GM19023 (cell line): ENCODE measurements at regions not wholly inside any gene's neighbourhood (a gene's known extent, or its start where the extent isn't known, plus 50 kb on each side); places are given as distances from the start of the nearest gene placed in this dataset.
"Not testable (repeated sequence)": the region's sequence is repeated elsewhere in the genome, so short reads cannot be mapped to it uniquely, and the experiment has no call there.

Source experiments
- ATAC-seq: cut with Tn5 transposase; IDR thresholded peaks from one replicate; pipeline ENCODE4 v1.9.1; 2021; ENCODE audit warnings: mild to moderate bottlenecking, moderate library complexity; ENCODE audit not compliant: unreplicated experiment

DNA sequence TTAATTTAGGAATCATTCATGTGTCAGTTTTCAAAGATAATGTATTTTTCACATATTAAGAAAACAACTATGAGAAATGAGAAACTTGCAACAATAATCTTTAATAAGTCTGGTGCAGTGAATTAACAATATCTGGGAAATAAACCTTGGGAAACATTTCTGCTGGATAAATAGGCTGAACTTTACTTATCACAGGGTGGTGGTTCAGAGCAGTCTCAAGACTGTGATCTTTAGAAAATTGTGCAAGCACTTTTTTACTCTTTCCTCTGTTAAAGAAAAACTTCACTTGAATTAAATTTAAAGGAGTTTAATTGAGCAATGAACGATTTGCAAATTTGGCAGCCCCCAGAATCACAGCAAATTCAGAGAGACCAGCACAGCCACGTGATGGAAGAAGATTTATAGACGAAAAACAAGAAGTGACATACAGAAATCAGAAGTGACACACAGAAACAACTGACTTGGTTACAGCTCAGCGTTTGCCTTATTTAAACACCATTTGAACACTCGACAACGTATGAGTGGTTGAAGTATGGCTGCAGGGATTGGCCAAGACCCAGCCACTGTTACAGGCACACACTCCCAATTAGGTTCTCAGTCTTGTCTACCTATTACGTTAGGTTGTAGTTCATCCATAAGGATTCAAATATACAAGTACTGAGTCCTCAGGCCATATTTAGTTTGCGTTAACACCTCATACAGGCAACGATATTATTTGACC, 631.9 kb downstream of the SLCO4C1 start:
- ATAC-seq = no peak

GRCh38 chr5:101663543-101663942, 632.5 kb downstream of the SLCO4C1 start:
- no peak for ATAC-seq

GRCh38 chr5:101662263-101662662, 633.8 kb downstream of the SLCO4C1 start:
- no peak for ATAC-seq

DNA sequence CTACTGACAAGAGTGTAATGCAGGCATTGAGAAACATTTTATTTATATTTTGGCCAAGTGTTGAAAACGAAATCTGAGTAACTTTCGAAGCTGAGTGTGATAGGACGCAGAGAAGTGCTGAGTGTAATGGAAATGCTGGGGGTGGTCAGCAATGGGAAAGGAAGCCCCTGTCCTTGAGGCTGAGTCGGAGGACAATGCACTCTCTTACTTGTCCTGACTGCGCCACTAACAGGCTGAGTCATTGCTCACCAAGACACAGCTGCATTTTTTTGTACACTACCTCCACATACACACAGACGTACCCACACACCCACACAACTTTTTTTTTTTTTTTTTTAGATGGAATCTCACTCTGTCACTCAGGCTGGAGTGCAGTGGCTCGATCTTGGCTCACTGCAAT, 637.7 kb downstream of the SLCO4C1 start:
- no peak for ATAC-seq

DNA sequence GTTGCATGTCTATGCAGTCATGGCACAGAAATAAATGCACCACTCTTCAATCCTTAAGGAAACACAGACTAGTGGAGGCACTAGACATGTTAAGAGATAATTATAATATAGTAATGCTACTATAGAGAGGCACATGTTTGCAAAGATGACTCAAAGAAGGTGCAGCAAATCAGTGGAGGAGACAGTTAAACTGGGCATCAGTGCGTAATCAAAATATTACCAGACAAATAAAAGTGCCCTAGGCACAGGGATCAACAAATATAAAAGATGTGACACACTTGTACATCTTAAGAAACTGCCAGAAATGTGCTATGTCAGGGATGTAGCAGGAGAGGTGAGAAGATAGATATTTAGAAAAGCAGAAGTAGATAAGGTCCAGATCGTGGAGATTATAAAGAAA, 642.1 kb downstream of the SLCO4C1 start:
- ATAC-seq = no peak

- no peak for ATAC-seq
Measured at GRCh38 chr5:101647861-101648260, 648.2 kb downstream of the SLCO4C1 start.

- no peak for ATAC-seq
Measured at GRCh38 chr5:101643794-101644193, 652.3 kb downstream of the SLCO4C1 start.

DNA sequence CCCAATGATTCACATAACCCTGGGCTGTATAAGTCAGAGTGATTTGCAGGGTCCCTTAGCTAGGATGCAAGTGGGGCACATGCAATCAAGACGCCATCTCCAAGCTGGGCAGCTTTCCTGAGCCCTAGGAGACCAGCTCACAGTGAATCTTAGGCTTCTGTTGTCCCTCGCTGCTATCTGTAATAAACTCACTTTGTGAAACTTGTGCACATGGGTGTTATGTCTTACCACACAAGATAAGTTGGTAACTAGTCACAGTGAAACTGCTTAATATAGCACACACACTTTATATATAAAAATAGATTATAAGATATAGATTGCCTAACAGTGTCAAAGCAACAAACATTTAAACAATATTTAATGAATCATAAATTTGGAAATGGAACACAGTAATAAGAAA, 658.5 kb downstream of the SLCO4C1 start:
- no peak for ATAC-seq

DNA sequence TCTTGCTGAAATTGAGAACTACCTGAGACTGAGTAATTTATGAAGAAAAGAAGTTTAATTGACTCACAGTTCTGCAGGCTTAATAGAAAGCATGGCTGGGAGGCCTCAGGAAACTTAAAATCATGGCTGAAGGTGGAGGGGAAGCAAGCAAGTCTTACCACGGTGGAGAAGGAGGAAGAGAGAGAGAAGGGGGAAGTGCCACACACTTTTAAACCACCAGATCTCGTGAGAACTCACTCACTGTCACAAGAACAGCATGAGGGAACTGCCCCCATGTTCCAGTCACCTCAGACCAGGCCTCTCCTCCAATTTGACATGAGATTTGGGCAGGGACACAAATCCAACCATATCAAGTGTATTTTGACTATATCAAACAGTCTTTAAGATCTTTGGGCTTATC, 668.3 kb downstream of the SLCO4C1 start:
- not testable (repeated sequence) for ATAC-seq

DNA sequence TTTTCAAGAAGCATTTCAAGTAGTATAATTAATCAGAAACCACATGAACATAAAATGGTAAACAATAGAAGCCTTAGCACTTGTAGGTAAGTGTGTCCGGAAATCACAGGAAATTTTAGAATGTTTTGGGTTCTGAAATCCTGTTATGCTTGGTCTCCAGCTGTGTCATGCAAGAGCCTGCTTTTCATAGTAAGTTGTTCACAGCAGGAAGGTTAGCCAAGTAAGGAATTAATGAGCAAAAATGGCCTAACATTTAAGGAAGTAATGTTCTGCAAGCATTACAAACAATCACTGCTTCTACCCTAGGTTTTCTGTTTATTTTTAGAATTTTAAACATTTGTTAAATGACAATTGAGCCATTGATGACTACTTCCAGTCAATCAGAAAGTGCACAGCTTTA, 669.5 kb downstream of the SLCO4C1 start:
- ATAC-seq = no peak

- ATAC-seq = no peak
Measured at GRCh38 chr5:101611039-101611438, 685.0 kb downstream of the SLCO4C1 start.

GRCh38 chr5:101608322-101608721, 687.8 kb downstream of the SLCO4C1 start:
- no peak for ATAC-seq

DNA sequence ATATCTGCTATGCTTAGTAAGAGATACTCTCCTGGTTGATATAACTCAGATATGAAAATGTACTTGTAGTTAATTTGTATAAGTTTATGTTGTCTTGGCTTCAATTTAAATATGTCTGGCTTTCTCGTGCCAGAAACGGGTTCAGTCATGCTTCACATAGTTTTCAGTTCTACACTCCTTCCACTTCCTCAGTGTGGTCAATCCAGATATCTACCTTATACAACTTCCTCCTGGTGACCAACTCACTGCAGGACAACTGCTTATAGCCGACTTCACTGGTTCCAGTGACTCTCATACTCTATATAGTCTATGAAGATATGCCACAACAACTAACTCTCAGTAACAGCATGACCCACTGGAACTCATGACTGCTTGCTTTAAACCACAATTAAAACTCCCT, 690.4 kb downstream of the SLCO4C1 start:
- no peak for ATAC-seq

- ATAC-seq = no peak
Measured at GRCh38 chr5:101600614-101601013, 695.5 kb downstream of the SLCO4C1 start.

- no peak for ATAC-seq
Measured at GRCh38 chr5:101590384-101590783, 687.3 kb upstream of the ST8SIA4 start.

- no peak for ATAC-seq
Measured at GRCh38 chr5:101585366-101585765, 682.3 kb upstream of the ST8SIA4 start.

DNA sequence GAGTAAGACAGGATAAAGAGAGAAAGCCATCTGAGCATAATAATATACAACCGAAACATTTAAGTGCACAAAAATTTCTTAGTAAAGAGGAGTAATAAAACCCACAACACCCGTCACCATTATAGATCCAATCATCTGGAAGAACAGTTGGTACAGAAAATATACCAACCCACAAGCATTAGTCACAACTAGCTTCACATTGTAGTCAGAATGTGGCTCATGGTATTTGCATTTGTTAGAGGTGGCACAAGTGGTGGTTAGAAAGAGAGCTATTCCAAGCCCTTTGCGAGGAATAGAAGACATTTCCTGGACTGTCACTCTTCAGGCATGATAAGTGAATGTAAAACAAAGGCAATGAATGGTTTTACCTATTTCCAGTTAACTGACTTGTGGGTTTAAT, 677.5 kb upstream of the ST8SIA4 start:
- no peak for ATAC-seq

DNA sequence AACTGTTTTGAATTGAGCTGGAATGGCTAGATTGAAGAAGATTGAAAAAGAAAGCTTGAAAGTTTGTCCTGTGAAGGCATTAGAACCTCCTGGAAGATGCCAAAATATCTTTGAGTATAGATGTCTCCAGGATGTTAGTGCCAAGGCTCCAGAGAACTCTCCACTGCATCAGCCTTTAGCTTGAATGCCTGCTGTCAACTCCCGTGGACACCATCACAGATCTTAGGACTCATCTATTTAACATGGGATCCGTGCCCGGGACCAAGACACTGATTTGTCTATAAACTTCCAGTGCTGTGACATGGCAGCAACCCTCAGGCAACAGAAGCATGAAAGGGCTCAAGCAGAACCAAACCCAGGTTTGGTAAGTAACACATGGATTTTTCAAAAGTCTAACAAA, 670.9 kb upstream of the ST8SIA4 start:
- ATAC-seq = no peak

- ATAC-seq = no peak
Measured at GRCh38 chr5:101561018-101561417, 657.9 kb upstream of the ST8SIA4 start.

- no peak for ATAC-seq
Measured at GRCh38 chr5:101543780-101544179, 640.7 kb upstream of the ST8SIA4 start.

- ATAC-seq = no peak
Measured at GRCh38 chr5:101539315-101539714, 636.2 kb upstream of the ST8SIA4 start.

- no peak for ATAC-seq
Measured at GRCh38 chr5:101535626-101536025, 632.5 kb upstream of the ST8SIA4 start.

DNA sequence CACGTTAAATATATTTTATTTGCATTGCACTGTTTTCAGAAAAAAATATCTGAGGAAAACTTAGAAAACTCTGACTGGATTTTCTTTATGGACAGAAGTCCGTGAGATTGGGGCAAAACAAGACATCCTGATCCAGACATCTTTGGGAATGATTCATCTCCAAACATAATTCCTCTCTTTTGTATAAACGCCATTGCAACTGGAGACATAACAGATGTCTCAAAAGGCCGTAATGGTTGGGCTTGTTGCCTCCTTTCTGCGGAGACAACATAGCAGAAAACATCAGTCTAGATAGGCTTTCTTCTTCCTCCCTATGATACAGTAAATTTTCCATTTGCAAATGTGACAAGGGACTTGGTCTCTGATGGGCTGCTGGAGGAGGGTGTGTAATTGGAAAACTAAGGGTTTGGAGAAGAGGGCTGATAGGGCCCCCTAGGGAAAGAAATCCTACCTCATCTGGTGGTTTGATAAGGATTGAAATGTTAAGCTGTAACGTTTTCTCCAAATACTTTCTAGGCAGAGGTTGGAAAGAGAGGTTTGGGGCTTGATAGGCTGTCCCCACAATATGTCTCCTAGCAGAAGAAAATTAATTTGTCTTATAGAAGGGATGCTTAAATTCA, 631.5 kb upstream of the ST8SIA4 start:
- ATAC-seq = no peak
